Keratinocyte (primary cell): ENCODE measurements at regions not wholly inside any gene's neighbourhood (a gene's known extent, or its start where the extent isn't known, plus 50 kb on each side); places are given as distances from the start of the nearest gene placed in this dataset.

Source experiments
- DNase-seq: peaks from one replicate; pipeline ENCODE4 v3.0.0-alpha.2; 2011; ENCODE audit warnings: low read depth, missing footprints, low spot score
- FAIRE-seq: peaks from 2 replicates; lab custom pipeline; 2011; peaks lifted over from hg19 to GRCh38; lab: Jason Lieb, UNC
- H2AFZ ChIP-seq: 2 replicates; pipeline ENCODE4 v1.6.0; 2012; ENCODE audit warnings: low read length, control low read depth, inconsistent platforms; ENCODE audit not compliant: control insufficient read depth
- H3K27ac ChIP-seq: 2 replicates; pipeline ENCODE4 v1.5.1; 2011; ENCODE audit warnings: low read length; ENCODE audit not compliant: control insufficient read depth, insufficient read depth
- H3K27me3 ChIP-seq: 3 replicates; pipeline ENCODE4 v1.6.0; 2011; ENCODE audit warnings: low read length; ENCODE audit not compliant: control insufficient read depth, insufficient read depth; ENCODE audit errors: extremely low read depth
- H3K36me3 ChIP-seq, 2 experiments: 2 replicates in 1 of 2; 3 replicates in 1 of 2; pipeline ENCODE4 v1.5.1; 2011; ENCODE audit warnings: low read length in 2 of 2, mild to moderate bottlenecking in 1 of 2; ENCODE audit not compliant: control insufficient read depth in 2 of 2, insufficient read depth in 2 of 2; ENCODE audit errors: extremely low read depth in 1 of 2
- H3K4me1 ChIP-seq: 3 replicates; pipeline ENCODE4 v1.5.1; 2011; ENCODE audit warnings: low read length; ENCODE audit not compliant: control insufficient read depth, insufficient read depth; ENCODE audit errors: extremely low read depth
- H3K4me2 ChIP-seq: 3 replicates; pipeline ENCODE4 v1.6.0; 2011; ENCODE audit warnings: low read depth, low read length; ENCODE audit not compliant: control insufficient read depth, insufficient read depth; ENCODE audit errors: extremely low read depth
- H3K4me3 ChIP-seq, 3 experiments: fragments of 200-600 bp in 1 of 3; sonication (generic) in 1 of 3; 2 replicates in 2 of 3; 3 replicates in 1 of 3; pipeline ENCODE4 v1.5.1; 2011 to 2016; ENCODE audit warnings: low read length in 3 of 3, mild to moderate bottlenecking in 3 of 3, control low read depth in 2 of 3, inconsistent platforms in 1 of 3, low read depth in 1 of 3, mixed read lengths in 1 of 3, mixed run types in 1 of 3, moderate library complexity in 1 of 3; ENCODE audit not compliant: control insufficient read depth in 2 of 3, insufficient read depth in 2 of 3; ENCODE audit errors: extremely low read depth in 1 of 3
- H3K79me2 ChIP-seq: 2 replicates; pipeline ENCODE4 v1.6.0; 2012; ENCODE audit warnings: low read length; ENCODE audit not compliant: control insufficient read depth, insufficient read depth
- H3K9ac ChIP-seq: 3 replicates; pipeline ENCODE4 v1.6.0; 2011; ENCODE audit warnings: low read length; ENCODE audit not compliant: control insufficient read depth, insufficient read depth; ENCODE audit errors: extremely low read depth
- H3K9me1 ChIP-seq: 3 replicates; pipeline ENCODE4 v1.6.0; 2011; ENCODE audit warnings: low read length; ENCODE audit not compliant: control insufficient read depth, insufficient read depth; ENCODE audit errors: extremely low read depth
- H3K9me3 ChIP-seq: 2 replicates; pipeline ENCODE4 v1.5.1; 2012; ENCODE audit warnings: low read depth, low read length; ENCODE audit not compliant: control insufficient read depth
- H4K20me1 ChIP-seq: 3 replicates; pipeline ENCODE4 v1.6.0; 2011; ENCODE audit warnings: low read length; ENCODE audit not compliant: control insufficient read depth, insufficient read depth; ENCODE audit errors: extremely low read depth
- CTCF ChIP-seq, 3 experiments: IDR thresholded peaks in 1 of 3; conservative IDR thresholded peaks in 1 of 3; optimal IDR thresholded peaks in 1 of 3; 2 replicates in 2 of 3; 3 replicates in 1 of 3; pipeline versions ENCODE3 to v1.5.1; 2011; ENCODE audit warnings: low read length in 3 of 3, mild to moderate bottlenecking in 3 of 3, moderate library complexity in 2 of 3, control low read depth in 1 of 3, inconsistent platforms in 1 of 3; ENCODE audit not compliant: insufficient read depth in 2 of 3; ENCODE audit errors: extremely low read depth in 1 of 3
- EZH2 ChIP-seq: IDR thresholded peaks from one replicate; pipeline ENCODE4 v1.6.1; 2012; ENCODE audit warnings: inconsistent platforms, mild to moderate bottlenecking, low read length, moderate library complexity
- dilution Hi-C: fragments of 300-500 bp; cut with MboI; formaldehyde crosslinking; loops from one replicate; pipeline ENCODE4 v1.7.0; 2020; ENCODE audit warnings: low sequenced_read_pairs; ENCODE audit not compliant: extremely low pct_ligation_motif_present

DNA sequence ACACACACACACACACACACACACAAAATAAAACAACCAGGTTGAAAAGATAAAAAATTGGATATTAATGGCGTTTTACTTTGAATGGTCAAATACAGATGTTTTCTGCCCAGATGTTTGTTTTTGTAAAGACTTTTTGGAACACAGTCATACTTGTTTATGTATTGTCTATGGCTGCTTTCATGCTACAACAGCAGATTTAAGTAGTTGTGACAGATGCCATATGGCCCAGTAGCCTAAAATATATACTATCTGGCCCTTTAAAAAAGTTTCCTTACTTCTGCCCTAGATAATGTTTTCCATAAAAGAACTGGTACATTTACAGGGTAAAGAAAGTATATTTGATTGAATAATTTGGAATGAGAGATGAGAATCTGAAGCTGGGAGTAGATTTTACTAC is 1362.8 kb upstream of the SEL1L start:
- no peak for TF ChIP-seq EZH2
- TF ChIP-seq CTCF (optimal IDR thresholded peaks at IDR 0.05 in 1 of 3, IDR thresholded peaks at IDR 0.05 in 1 of 3, conservative IDR thresholded peaks at IDR 0.05 in 1 of 3; ENCODE audit: extremely low read depth in 1 of 3, insufficient read depth in 2 of 3, low read length in 3 of 3): no peak
- no peaks in the 10 kb centered on the region for H3K36me3 ChIP-seq
- H3K27ac ChIP-seq: no peak overlapping the region
- H3K4me1 ChIP-seq: no peaks in the 10 kb centered on the region
- no peak overlapping the region for H3K4me2 ChIP-seq
- H3K27me3 ChIP-seq: no peaks in the 10 kb centered on the region
- no peak for DNase-seq
- no peak overlapping the region for H3K9ac ChIP-seq
- H3K79me2 ChIP-seq: no peaks in the 10 kb centered on the region
- H4K20me1 ChIP-seq: no peaks in the 10 kb centered on the region
- H3K4me3 ChIP-seq: no peak overlapping the region
- no peak overlapping the region for H2AFZ ChIP-seq
- dilution Hi-C loops: no loop called here
- no peak for FAIRE-seq
- H3K9me1 ChIP-seq: no peaks in the 10 kb centered on the region
- no peaks in the 10 kb centered on the region for H3K9me3 ChIP-seq

DNA sequence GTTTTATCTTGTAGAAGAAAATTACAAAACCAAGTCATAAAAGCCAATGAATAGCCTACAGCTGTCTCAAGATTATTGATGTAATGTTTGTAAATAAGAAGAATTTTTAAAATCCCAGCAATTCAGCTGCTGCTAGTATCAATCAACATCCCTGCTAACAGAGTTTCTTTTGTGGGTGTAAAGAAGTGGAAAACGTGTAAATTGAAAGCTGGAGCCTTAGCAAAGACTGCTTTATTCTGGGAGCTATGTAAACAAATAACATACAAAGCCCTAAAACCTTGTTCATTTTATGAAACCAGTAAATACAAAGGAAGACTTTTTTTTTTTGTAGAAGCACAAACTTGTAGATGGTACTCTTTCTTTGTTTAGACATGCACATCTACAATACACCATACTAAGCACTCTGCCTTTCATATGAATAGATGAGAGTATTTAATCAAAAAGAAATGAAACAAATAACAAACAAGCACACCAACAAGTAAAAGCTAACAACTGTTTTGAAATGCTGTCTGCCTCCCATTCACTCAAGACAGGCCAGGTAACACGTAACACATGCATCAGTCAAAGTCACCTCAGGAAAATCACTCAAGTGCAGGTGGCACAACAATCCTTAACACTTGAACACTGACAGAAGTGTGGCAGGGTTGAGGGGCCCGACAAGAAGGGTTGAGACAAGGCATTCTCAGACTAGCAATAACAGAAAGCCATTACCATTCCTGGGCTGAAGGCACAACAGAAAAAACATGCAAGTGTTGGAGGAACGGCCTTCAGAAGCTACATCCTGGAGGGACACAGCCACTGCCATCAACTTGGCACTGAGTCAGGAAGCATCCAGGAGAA is 1364.0 kb upstream of the SEL1L start:
- H3K27ac ChIP-seq: no peak overlapping the region
- H3K4me1 ChIP-seq: no peaks in the 10 kb centered on the region
- dilution Hi-C loops: no loop called here
- H3K36me3 ChIP-seq: no peaks in the 10 kb centered on the region
- H3K4me3 ChIP-seq: no peak overlapping the region
- no peaks in the 10 kb centered on the region for H4K20me1 ChIP-seq
- DNase-seq (no peak), FAIRE-seq (no peak)
- no peak overlapping the region for H2AFZ ChIP-seq
- no peak overlapping the region for H3K4me2 ChIP-seq
- no peaks in the 10 kb centered on the region for H3K27me3 ChIP-seq
- H3K9me3 ChIP-seq: no peaks in the 10 kb centered on the region
- no peak overlapping the region for H3K9ac ChIP-seq
- no peaks in the 10 kb centered on the region for H3K79me2 ChIP-seq
- H3K9me1 ChIP-seq: no peaks in the 10 kb centered on the region
- no peak for TF ChIP-seq CTCF (optimal IDR thresholded peaks at IDR 0.05 in 1 of 3, IDR thresholded peaks at IDR 0.05 in 1 of 3, conservative IDR thresholded peaks at IDR 0.05 in 1 of 3; ENCODE audit: extremely low read depth in 1 of 3, insufficient read depth in 2 of 3, low read length in 3 of 3)
- TF ChIP-seq EZH2: no peak
